H1 (cell line): ENCODE measurements at regions not wholly inside any gene's neighbourhood (a gene's known extent, or its start where the extent isn't known, plus 50 kb on each side); places are given as distances from the start of the nearest gene placed in this dataset.

Source experiments
- CTCF ChIA-PET: fragments of 300-600 bp; sonication (Branson Sonifier 250); formaldehyde crosslinking; loops from one replicate; lab custom pipeline; 2021; ENCODE audit not compliant: partially characterized antibody; lab: Charles Lee
- POLR2A ChIA-PET: fragments of 300-600 bp; sonication (Branson Sonifier 250); formaldehyde crosslinking; loops from one replicate; lab custom pipeline; 2021; ENCODE audit warnings: inconsistent platforms; ENCODE audit not compliant: partially characterized antibody; lab: Charles Lee
- DNase-seq, 2 experiments: peaks; one replicate each; pipeline versions ENCODE4 v3.0.0 to v3.0.0-alpha.2; 2010 to 2022; ENCODE audit warnings: low spot score in 2 of 2, low read depth in 1 of 2, mixed read lengths in 1 of 2
- FAIRE-seq: peaks from 2 replicates; lab custom pipeline; 2011; peaks lifted over from hg19 to GRCh38; lab: Jason Lieb, UNC
- H2AFZ ChIP-seq: 2 replicates; pipeline ENCODE4 v1.8.1; 2012; ENCODE audit warnings: low read length, inconsistent platforms
- H2AK5ac ChIP-seq: 2 replicates; pipeline ENCODE4 v1.6.1; 2013; ENCODE audit warnings: low read depth, low read length
- H2BK120ac ChIP-seq: replicated peaks from 2 replicates; pipeline ENCODE3; 2013; ENCODE audit warnings: low read depth, low read length, inconsistent platforms
- H2BK12ac ChIP-seq: 2 replicates; pipeline ENCODE4 v1.6.1; 2013; ENCODE audit warnings: low read depth, low read length
- H2BK15ac ChIP-seq: 2 replicates; pipeline ENCODE4 v1.6.1; 2013; ENCODE audit warnings: low read length
- H2BK20ac ChIP-seq: 2 replicates; pipeline ENCODE4 v1.6.1; 2013; ENCODE audit warnings: low read length
- H2BK5ac ChIP-seq: 2 replicates; pipeline ENCODE4 v1.6.1; 2013; ENCODE audit warnings: low read depth, low read length
- H3K14ac ChIP-seq: 2 replicates; pipeline ENCODE4 v1.6.1; 2013; ENCODE audit warnings: inconsistent platforms; ENCODE audit not compliant: insufficient read length
- H3K18ac ChIP-seq: 2 replicates; pipeline ENCODE4 v1.6.1; 2013; ENCODE audit warnings: low read length; ENCODE audit errors: extremely low read depth
- H3K23ac ChIP-seq: 2 replicates; pipeline ENCODE4 v1.6.1; 2013; ENCODE audit warnings: inconsistent platforms; ENCODE audit not compliant: insufficient read length
- H3K23me2 ChIP-seq: 2 replicates; pipeline ENCODE4 v1.6.1; 2013; ENCODE audit warnings: low read depth, low read length
- H3K27ac ChIP-seq: 2 replicates; pipeline ENCODE4 v1.6.1; 2011; ENCODE audit warnings: low read depth, low read length, inconsistent platforms
- H3K27me3 ChIP-seq, 4 experiments: replicated peaks in 1 of 4; 1 replicate in 1 of 4; 2 replicates in 3 of 4; pipeline versions ENCODE4 v1.6.1 to v1.8.1; 2011 to 2013; ENCODE audit warnings: low read length in 3 of 4, mild to moderate bottlenecking in 3 of 4, inconsistent platforms in 2 of 4, mixed read lengths in 2 of 4, moderate library complexity in 1 of 4; ENCODE audit not compliant: control insufficient read depth in 3 of 4, insufficient read depth in 3 of 4; ENCODE audit errors: extremely low read depth in 1 of 4
- H3K36me3 ChIP-seq, 4 experiments: 2 replicates each; pipeline versions ENCODE4 v1.6.1 to v1.8.1; 2011 to 2013; ENCODE audit warnings: mild to moderate bottlenecking in 4 of 4, low read length in 3 of 4, moderate library complexity in 2 of 4, control low read depth in 1 of 4, inconsistent platforms in 1 of 4; ENCODE audit not compliant: insufficient read depth in 4 of 4, control insufficient read depth in 2 of 4
- H3K4ac ChIP-seq: replicated peaks from 2 replicates; pipeline ENCODE3; 2013; ENCODE audit warnings: low read length, low read depth, mixed read lengths, inconsistent platforms; ENCODE audit not compliant: insufficient read length
- H3K4me1 ChIP-seq, 4 experiments: replicated peaks in 1 of 4; 1 replicate in 1 of 4; 2 replicates in 3 of 4; pipeline versions ENCODE4 v1.6.1 to v1.8.1; 2011 to 2013; ENCODE audit warnings: low read length in 3 of 4, inconsistent platforms in 2 of 4, mixed read lengths in 1 of 4; ENCODE audit not compliant: insufficient read depth in 4 of 4, control insufficient read depth in 3 of 4
- H3K4me2 ChIP-seq, 2 experiments: 2 replicates each; pipeline versions ENCODE4 v1.6.1 to v1.8.1; 2011 to 2013; ENCODE audit warnings: low read depth in 2 of 2, low read length in 2 of 2, control low read depth in 1 of 2, inconsistent platforms in 1 of 2, mild to moderate bottlenecking in 1 of 2; ENCODE audit not compliant: insufficient read depth in 1 of 2
- H3K4me3 ChIP-seq, 4 experiments: fragments of 200-600, 300-600 bp in 1 of 4; sonication (generic), shearing (Covaris generic), sonication (Bioruptor Twin) in 1 of 4; 2 replicates each; pipeline versions ENCODE4 v1.5.1 to v1.8.1; 2011 to 2016; ENCODE audit warnings: low read length in 4 of 4, low read depth in 3 of 4, control low read depth in 2 of 4, inconsistent platforms in 2 of 4, mild to moderate bottlenecking in 2 of 4, mixed read lengths in 1 of 4, moderate library complexity in 1 of 4; ENCODE audit not compliant: insufficient read depth in 2 of 4; ENCODE audit errors: extremely low read depth in 1 of 4
- H3K56ac ChIP-seq: replicated peaks from 2 replicates; pipeline ENCODE3; 2013; ENCODE audit warnings: low read depth, mild to moderate bottlenecking, mixed read lengths, low read length, inconsistent platforms; ENCODE audit not compliant: insufficient read length
- H3K79me1 ChIP-seq: 2 replicates; pipeline ENCODE4 v1.6.1; 2013; ENCODE audit warnings: low read depth, low read length, control low read depth
- H3K79me2 ChIP-seq, 2 experiments: 2 replicates each; pipeline versions ENCODE4 v1.6.1 to v1.8.1; 2012 to 2013; ENCODE audit warnings: low read length in 2 of 2, mild to moderate bottlenecking in 2 of 2, inconsistent platforms in 1 of 2; ENCODE audit not compliant: insufficient read depth in 2 of 2, control insufficient read depth in 1 of 2
- H3K9ac ChIP-seq, 4 experiments: replicated peaks in 1 of 4; 1 replicate in 1 of 4; 2 replicates in 3 of 4; pipeline versions ENCODE4 v1.6.1 to v1.8.1; 2011 to 2013; ENCODE audit warnings: low read depth in 3 of 4, low read length in 3 of 4, control low read depth in 2 of 4, mild to moderate bottlenecking in 2 of 4, moderate library complexity in 2 of 4, inconsistent platforms in 1 of 4; ENCODE audit errors: extremely low read depth in 1 of 4
- H3K9me3 ChIP-seq, 2 experiments: 2 replicates each; pipeline versions ENCODE4 v1.6.1 to v1.8.1; 2012 to 2013; ENCODE audit warnings: mild to moderate bottlenecking in 2 of 2, moderate library complexity in 2 of 2, control low read depth in 1 of 2, inconsistent platforms in 1 of 2, low read depth in 1 of 2, low read length in 1 of 2, mixed read lengths in 1 of 2; ENCODE audit not compliant: insufficient read depth in 2 of 2
- H4K20me1 ChIP-seq, 2 experiments: replicated peaks in 1 of 2; 2 replicates each; pipeline versions ENCODE3 to v1.8.1; 2011 to 2013; ENCODE audit warnings: inconsistent platforms in 2 of 2, low read length in 2 of 2, mild to moderate bottlenecking in 1 of 2; ENCODE audit not compliant: insufficient read depth in 2 of 2, control insufficient read depth in 1 of 2
- H4K5ac ChIP-seq: 2 replicates; pipeline ENCODE4 v1.6.1; 2013; ENCODE audit warnings: low read length, low read depth, mixed read lengths, inconsistent platforms; ENCODE audit not compliant: insufficient read length
- H4K8ac ChIP-seq: 2 replicates; pipeline ENCODE4 v1.8.0; 2013; ENCODE audit warnings: mild to moderate bottlenecking, moderate library complexity, low read length, inconsistent platforms; ENCODE audit not compliant: insufficient read depth; ENCODE audit errors: extremely low read depth
- H4K91ac ChIP-seq: replicated peaks from 2 replicates; pipeline ENCODE3; 2013; ENCODE audit warnings: low read length, mixed read lengths, inconsistent platforms; ENCODE audit not compliant: insufficient read length
- ATF2 ChIP-seq: IDR thresholded peaks from 2 replicates; pipeline ENCODE4 v1.6.1; 2012; ENCODE audit warnings: low read length, inconsistent platforms
- CEBPB ChIP-seq: IDR thresholded peaks from 2 replicates; pipeline ENCODE4 v1.6.1; 2012; ENCODE audit warnings: low read depth, low read length
- CREB1 ChIP-seq: IDR thresholded peaks from 2 replicates; pipeline ENCODE4 v1.6.1; 2012; ENCODE audit warnings: inconsistent platforms
- CTBP2 ChIP-seq: IDR thresholded peaks from 2 replicates; pipeline ENCODE4 v1.7.0; 2011; ENCODE audit warnings: borderline replicate concordance, mild to moderate bottlenecking, moderate library complexity, mixed read lengths, low read length; ENCODE audit not compliant: insufficient read depth, insufficient read length
- JUND ChIP-seq: IDR thresholded peaks from 2 replicates; pipeline ENCODE4 v1.6.1; 2011; ENCODE audit warnings: mild to moderate bottlenecking, improper control_type of control experiment, low read length
- KDM5A ChIP-seq: fragments of 200-600 bp; IDR thresholded peaks from 2 replicates; pipeline ENCODE4 v1.7.1; 2012; ENCODE audit warnings: mild to moderate bottlenecking, low read length, inconsistent platforms, mixed read lengths
- PHF8 ChIP-seq: fragments of 200-600 bp; sonication (generic); conservative IDR thresholded peaks from 2 replicates; pipeline ENCODE4 v1.7.1; 2012; ENCODE audit warnings: low read depth, mild to moderate bottlenecking, inconsistent platforms, low read length, moderate library complexity
- POU5F1 ChIP-seq: IDR thresholded peaks from 2 replicates; pipeline ENCODE4 v1.6.1; 2011; ENCODE audit warnings: low read depth, mild to moderate bottlenecking, low read length, moderate library complexity
- RAD21 ChIP-seq, 2 experiments: IDR thresholded peaks in 1 of 2; conservative IDR thresholded peaks in 1 of 2; 2 replicates each; pipeline ENCODE4 v1.6.1; 2011; ENCODE audit warnings: low read depth in 2 of 2, low read length in 2 of 2, improper control_type of control experiment in 1 of 2, inconsistent platforms in 1 of 2, mild to moderate bottlenecking in 1 of 2, moderate library complexity in 1 of 2
- SAP30 ChIP-seq: fragments of 300-600 bp; sonication (generic); IDR thresholded peaks from 2 replicates; pipeline ENCODE4 v1.7.1; 2012; ENCODE audit warnings: low read length, moderate library complexity, mild to moderate bottlenecking, inconsistent platforms; ENCODE audit not compliant: insufficient read depth, insufficient replicate concordance
- TCF12 ChIP-seq: IDR thresholded peaks from 2 replicates; pipeline ENCODE4 v1.6.1; 2011; ENCODE audit warnings: low read depth, mild to moderate bottlenecking, low read length
- WGBS, 2 experiments: shearing (Covaris generic) in 1 of 2; methylation state at CpG; one replicate each; pipeline versions ENCODE4 v1.1.6 to v1.1.7; 2013 to 2015; ENCODE audit warnings: low lambda C conversion rate in 2 of 2, mixed read lengths in 2 of 2, inconsistent platforms in 1 of 2, low coverage in 1 of 2, missing lambda C conversion rate in 1 of 2; ENCODE audit not compliant: insufficient replicate concordance in 2 of 2, insufficient coverage in 1 of 2, insufficient read length in 1 of 2; ENCODE audit errors: extremely low coverage in 1 of 2, missing lambda C conversion rate in 1 of 2; 5-methylcytosine and 5-hydroxymethylcytosine counted together

- FAIRE-seq (no peak), DNase-seq (no peak)
- Histone ChIP-seq H2BK120ac (no peak overlapping the region), H3K79me2 (no peaks in the 10 kb centered on the region), H3K9me3 (no peaks in the 10 kb centered on the region), H3K27me3 (no peaks in the 10 kb centered on the region), H3K56ac (no peak overlapping the region), H2BK20ac (no peak overlapping the region), H3K4me3 (no peak overlapping the region), H4K20me1 (no peaks in the 10 kb centered on the region), H3K18ac (no peak overlapping the region), H3K4me1 (no peaks in the 10 kb centered on the region), H3K23me2 (peaks cover 8% of the 10 kb centered on the region; the same call in 1 of the 2 replicates), H3K4me2 (no peak overlapping the region), H2BK5ac (no peak overlapping the region), H2AK5ac (no peak overlapping the region), H3K4ac (no peak overlapping the region), H2AFZ (no peak overlapping the region), H3K36me3 (no peaks in the 10 kb centered on the region), H3K23ac (no peak overlapping the region), H4K5ac (no peak overlapping the region), H2BK12ac (no peak overlapping the region), H4K8ac (no peak overlapping the region), H3K79me1 (no peaks in the 10 kb centered on the region), H3K14ac (no peak overlapping the region), H2BK15ac (no peak overlapping the region), H4K91ac (no peak overlapping the region), H3K27ac (no peak overlapping the region), H3K9ac (no peak overlapping the region)
- ChIA-PET CTCF (no interaction called here), POLR2A (no interaction called here)
- TF ChIP-seq JUND: no peak
- TF ChIP-seq TCF12: no peak
- TF ChIP-seq ATF2: no peak
- no peak for TF ChIP-seq CTBP2
- TF ChIP-seq PHF8: no peak
- TF ChIP-seq CEBPB: no peak
- no peak for TF ChIP-seq POU5F1
- TF ChIP-seq KDM5A: no peak
- TF ChIP-seq SAP30: no peak
- no peak for TF ChIP-seq CREB1
- TF ChIP-seq RAD21 (IDR thresholded peaks at IDR 0.05 in 1 of 2, conservative IDR thresholded peaks at IDR 0.05 in 1 of 2; ENCODE audit: low read depth in 2 of 2, low read length in 2 of 2): no peak
- 87% methylated on average over 4 of the region's 4 CpGs; no CpG with 5 or more reads in 1 of the 2 experiments for WGBS, 2 experiments
Measured at GRCh38 chr16:18055411-18055916, 281.1 kb downstream of the NPIPA8 start.
